HG03139 (cell line): ENCODE measurements at regions not wholly inside any gene's neighbourhood (a gene's known extent, or its start where the extent isn't known, plus 50 kb on each side); places are given as distances from the start of the nearest gene placed in this dataset.

Experiments
- ATAC-seq: cut with Tn5 transposase; IDR thresholded peaks from one replicate; pipeline ENCODE4 v1.9.1; 2021; ENCODE audit not compliant: unreplicated experiment

- ATAC-seq, result no peak
Observed at GRCh38 chr2:226017107-226017506, 617.6 kb downstream of the NYAP2 start.

GRCh38 chr2:226011716-226012450 is 612.4 kb downstream of the NYAP2 start:
- no peak for ATAC-seq

DNA sequence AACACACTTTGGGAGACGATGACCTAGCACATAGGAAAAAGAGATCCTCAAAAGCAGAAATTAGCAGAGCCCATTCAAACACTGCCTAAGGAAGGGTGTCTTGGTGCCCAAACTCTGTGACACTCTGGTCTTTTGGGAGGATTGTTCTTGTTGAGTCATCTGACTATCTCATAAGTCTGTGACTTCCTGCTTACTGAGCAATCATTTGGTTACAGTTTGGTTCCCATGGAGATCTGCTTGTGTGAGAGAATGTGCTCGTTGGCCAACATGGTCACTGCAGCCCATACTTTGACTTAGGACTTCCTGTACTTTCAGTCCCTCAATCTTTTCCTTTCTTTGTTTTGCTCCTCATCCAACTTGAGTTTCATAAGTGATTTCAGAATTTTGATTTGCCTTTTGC is 602.9 kb downstream of the NYAP2 start:
- ATAC-seq, result no peak

DNA sequence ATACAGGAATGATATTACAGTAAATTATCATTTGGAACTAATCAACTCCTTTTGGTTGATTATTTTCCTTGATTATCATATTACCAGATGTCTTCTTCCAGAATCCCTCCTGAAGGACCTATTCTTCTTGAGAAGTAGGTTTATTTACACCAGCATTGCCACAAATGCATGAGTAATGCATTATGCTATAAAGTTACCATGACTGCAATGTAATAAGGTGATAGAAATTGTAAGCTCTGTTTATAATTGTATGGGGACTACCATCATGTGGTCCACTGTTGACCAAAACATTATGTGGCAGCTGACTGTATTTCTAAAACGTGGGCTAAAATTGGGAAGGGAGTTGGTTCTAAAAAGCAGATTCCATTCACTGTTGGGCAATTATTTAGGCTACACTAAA is 602.2 kb downstream of the NYAP2 start:
- no peak for ATAC-seq

DNA sequence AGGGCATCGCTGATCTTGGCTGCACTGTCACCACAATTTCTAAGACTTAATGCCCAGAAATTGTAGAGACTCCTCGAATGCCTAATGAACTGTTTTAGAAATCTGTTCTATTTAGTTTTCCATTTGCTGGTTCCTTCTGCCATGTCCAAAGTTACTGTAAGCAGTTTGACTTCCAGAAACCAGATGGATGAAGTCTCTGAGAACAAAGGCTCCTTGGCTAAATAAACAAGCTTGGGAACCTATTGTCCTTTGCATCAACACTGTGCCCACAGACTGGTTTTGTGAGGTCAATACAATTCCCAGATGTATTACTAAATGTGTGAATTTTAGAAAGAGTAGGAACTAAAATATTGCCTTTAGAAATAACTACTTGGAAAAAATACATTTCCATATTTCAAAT is 600.2 kb downstream of the NYAP2 start:
- no peak for ATAC-seq

GRCh38 chr2:225998653-225999052 is 599.1 kb downstream of the NYAP2 start:
- no peak for ATAC-seq

- no peak for ATAC-seq
Observed at GRCh38 chr2:225998116-225998515, 598.6 kb downstream of the NYAP2 start.

DNA sequence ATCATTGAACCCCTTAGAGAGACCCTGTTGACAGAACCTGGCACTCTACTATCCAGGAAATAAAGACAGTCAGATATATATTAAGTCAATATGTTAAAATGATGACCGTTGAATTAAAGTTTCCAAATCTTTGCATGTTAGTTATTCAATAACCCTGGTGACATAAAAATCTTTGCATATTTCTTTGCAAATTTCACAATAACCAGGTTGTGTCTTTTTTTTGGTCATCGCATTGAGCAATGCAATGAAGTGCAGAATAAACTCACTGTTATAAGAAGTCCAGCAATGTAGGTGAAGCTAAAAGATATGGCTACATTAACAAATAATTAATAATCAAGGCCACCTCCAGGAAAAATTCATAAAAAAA is 596.9 kb downstream of the NYAP2 start:
- no peak for ATAC-seq

DNA sequence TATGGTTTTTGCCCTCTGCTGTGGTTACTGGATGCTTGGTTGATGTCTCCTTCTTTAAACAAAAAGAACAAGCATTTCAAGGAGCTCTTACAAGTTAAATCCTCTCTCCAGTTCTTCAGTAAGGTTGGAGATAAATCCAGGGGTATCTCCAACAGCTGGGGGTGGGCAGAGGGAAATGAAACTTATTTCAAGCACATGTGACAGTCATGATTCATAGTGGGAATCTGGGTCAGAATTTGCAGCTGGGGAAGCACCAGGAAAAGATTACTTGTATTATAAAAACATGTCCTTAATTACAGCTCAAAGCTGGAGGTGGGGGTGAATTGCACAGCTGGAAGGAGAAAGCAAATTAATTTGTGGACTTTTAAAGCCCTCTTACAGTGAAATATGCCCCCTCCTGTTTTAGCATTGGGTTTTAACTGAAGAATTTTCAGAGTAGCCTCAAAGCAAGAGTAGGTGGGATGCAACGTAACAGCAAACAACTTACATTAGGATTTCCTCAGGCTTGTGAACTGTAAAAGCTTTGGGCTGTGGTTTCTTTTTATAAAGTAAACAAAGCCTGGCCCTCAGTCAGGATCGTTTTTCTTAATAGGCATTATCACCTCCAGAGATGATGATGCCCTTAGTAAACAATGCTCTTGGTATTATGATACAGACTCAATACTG is 596.4 kb downstream of the NYAP2 start:
- ATAC-seq, result no peak

GRCh38 chr2:225994748-225995405 is 595.4 kb downstream of the NYAP2 start:
- ATAC-seq, result no peak

DNA sequence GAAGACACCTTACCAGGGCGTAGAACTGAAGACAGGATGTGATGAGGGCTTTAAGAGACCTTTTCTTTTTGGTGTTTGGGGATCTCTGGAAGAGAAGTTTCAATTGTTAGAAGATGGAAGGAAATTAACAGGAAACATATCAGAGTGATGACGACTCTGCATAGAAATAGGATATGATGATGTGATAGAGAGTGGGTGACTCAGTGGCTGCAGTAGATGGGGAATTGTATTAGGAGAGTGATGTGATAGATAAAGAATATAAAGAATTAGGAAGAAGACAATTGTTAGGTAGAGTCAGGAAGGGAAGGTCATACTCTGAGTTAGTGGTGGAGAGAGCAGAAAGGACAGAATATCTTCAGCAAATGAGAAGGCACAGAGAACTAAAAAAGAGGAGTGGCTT is 593.9 kb downstream of the NYAP2 start:
- no peak for ATAC-seq

DNA sequence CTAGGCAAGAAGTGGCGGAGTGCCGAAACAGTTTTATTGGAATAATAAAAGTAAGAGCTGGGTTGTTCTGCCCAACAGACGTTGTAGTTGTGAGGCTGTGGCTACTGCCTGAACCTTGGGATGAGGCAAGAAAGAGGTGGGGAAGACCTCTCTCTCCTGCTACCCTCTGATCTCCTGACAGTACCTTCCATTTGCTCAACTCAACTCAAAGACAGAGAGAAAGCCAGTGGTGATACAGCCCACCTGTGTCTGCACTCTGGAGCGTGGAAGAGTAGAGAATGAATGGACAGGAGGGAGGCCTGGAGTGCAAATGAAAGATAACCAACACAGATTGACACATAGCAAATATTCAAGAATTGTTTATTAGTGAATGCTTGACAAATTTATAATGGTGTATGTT is 590.3 kb downstream of the NYAP2 start:
- no peak for ATAC-seq

- no peak for ATAC-seq
Observed at GRCh38 chr2:225980372-225980771, 580.9 kb downstream of the NYAP2 start.

DNA sequence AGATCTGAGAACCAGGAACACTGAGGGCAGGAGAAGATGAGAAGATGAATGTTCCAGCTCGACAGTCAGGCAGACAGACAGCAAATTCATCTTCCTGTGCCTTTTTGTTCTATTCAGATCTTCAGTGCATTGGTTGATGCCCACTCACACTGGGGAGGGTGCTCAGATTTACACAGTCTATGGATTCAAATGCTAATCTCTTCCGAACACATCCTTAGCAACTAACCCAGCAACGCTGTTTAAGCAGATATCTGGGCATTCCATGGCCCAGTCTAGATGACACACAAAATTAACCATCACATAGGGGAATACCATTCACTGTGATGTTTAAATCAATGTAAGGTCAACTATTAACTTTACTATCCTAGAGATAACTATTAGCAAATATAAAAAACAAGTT is 571.9 kb downstream of the NYAP2 start:
- ATAC-seq, result no peak

GRCh38 chr2:225948903-225949302 is 549.4 kb downstream of the NYAP2 start:
- ATAC-seq, result no peak

GRCh38 chr2:225938991-225939390 is 539.5 kb downstream of the NYAP2 start:
- no peak for ATAC-seq

DNA sequence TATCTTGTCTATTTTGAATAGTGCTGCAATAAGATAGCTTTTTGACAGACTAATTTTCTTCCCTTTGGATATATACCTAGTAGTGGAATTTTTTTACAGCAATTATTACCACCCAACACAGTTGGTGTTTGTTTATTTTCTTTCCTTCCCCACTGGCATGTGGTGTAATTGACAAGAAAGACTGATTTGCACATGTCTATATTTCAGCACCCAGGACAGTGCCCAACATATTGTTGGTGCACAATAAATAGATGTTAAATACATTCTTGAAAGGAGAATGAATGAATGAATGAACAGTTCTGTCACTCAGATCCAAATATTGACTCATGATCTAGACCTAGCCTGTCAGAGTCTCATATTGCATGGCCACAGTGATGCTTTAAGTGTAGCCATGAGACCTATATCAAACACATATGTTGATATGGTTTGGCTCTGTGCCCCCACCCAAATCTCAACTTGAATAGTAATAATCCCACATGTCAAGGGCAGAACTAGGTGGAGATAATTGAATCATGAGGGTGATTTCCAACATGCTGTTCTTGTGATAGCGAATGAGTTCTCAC is 538.2 kb downstream of the NYAP2 start:
- ATAC-seq, result no peak

DNA sequence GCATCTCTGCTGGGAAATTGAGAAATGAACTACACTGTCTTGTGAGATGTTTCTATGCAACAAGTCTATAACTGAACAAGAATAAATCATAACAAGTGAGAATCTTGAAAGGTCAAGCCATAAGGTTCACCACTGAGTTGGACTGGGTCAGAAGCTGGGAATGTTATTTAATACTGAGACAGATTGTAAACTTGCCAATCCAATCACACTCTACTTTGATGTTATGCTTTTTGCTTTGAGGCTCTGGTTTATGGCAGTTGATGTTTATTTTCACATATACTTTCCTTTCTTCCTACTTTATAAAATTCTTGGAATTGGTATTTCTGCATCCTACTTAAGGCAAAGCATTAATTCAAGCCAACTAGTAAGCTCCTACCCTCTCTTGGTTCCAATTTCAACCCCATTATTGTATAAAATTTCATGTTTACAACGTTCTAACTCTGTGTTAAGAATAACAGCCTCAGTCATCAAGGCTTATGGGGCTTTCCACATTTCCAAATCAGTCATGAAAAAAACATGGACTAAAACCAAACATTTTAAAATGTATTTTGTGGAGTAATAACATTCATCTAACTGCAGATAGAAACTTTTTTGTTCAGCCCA is 533.4 kb downstream of the NYAP2 start:
- ATAC-seq, result no peak

DNA sequence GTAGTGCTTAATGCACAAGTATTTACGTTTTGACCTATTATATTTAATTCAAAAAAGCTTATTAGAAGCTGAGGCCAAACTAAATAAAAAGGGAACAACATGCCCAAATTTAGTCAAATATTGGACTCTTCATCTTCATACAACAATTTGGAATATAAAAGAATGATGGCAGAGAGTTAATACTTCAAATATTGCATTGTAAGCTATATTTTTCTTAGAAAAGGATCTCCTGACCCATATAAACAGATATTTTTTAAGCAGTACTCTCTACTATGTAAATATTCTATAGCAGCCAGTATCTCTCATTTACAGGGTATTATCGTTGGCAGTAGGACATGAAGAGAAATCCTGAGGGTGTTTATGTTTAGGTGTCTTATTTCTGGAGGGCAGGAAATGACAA is 531.2 kb downstream of the NYAP2 start:
- no peak for ATAC-seq

- no peak for ATAC-seq
Observed at GRCh38 chr2:225920621-225921220, 521.2 kb downstream of the NYAP2 start.

GRCh38 chr2:225916692-225917091 is 517.2 kb downstream of the NYAP2 start:
- no peak for ATAC-seq
